Coronary artery (tissue), 2 donors: ENCODE measurements at regions not wholly inside any gene's neighbourhood (a gene's known extent, or its start where the extent isn't known, plus 50 kb on each side); places are given as distances from the start of the nearest gene placed in this dataset.

Experiments used
- DNase-seq: peaks from one replicate; pipeline ENCODE4 v3.0.0-alpha.2; 2017; ENCODE audit warnings: low spot score
- H3K27ac ChIP-seq, 2 donors: fragments of 200-600 bp; sonication (generic); one replicate each; pipeline ENCODE4 v1.5.1; 2016 to 2019
- H3K4me3 ChIP-seq: fragments of 200-600 bp; sonication (generic); 2 replicates; pipeline ENCODE4 v1.5.1; 2016; ENCODE audit warnings: mild to moderate bottlenecking, moderate library complexity
- CTCF ChIP-seq: fragments of 200-600 bp; sonication (generic); IDR thresholded peaks from one replicate; pipeline ENCODE4 v1.5.1; 2019; ENCODE audit warnings: antibody characterized with exemption

- no peak for DNase-seq
- TF ChIP-seq CTCF, result no peak
- Histone ChIP-seq H3K27ac (no peak overlapping the region), H3K4me3 (no peak overlapping the region)
Observed at GRCh38 chr6:144697801-144698200, 412.7 kb downstream of the UTRN start.

- Histone ChIP-seq H3K27ac (no peak overlapping the region), H3K4me3 (no peak overlapping the region)
- DNase-seq, result no peak
- TF ChIP-seq CTCF, result no peak
Observed at GRCh38 chr6:144702781-144703180, 417.6 kb downstream of the UTRN start.

- no peak for DNase-seq
- H3K27ac ChIP-seq, result no peak overlapping the region
- TF ChIP-seq CTCF, result no peak
- H3K4me3 ChIP-seq, result no peak overlapping the region
Observed at GRCh38 chr6:144710207-144710606, 425.1 kb downstream of the UTRN start.

GRCh38 chr6:144711661-144712060 lies 426.5 kb downstream of the UTRN start:
- no peak for DNase-seq
- no peak for TF ChIP-seq CTCF
- Histone ChIP-seq H3K4me3 (no peak overlapping the region), H3K27ac (no peak overlapping the region)

GRCh38 chr6:144712541-144712940 lies 427.4 kb downstream of the UTRN start:
- Histone ChIP-seq H3K4me3 (no peak overlapping the region), H3K27ac (no peak overlapping the region)
- no peak for TF ChIP-seq CTCF
- no peak for DNase-seq

GRCh38 chr6:144714021-144714712 lies 429.0 kb downstream of the UTRN start:
- no peak for DNase-seq
- Histone ChIP-seq H3K27ac (no peak overlapping the region), H3K4me3 (no peak overlapping the region)
- TF ChIP-seq CTCF, result no peak

GRCh38 chr6:144715344-144715743 lies 430.2 kb downstream of the UTRN start:
- no peak overlapping the region for H3K4me3 ChIP-seq
- H3K27ac ChIP-seq, result no peak overlapping the region
- no peak for TF ChIP-seq CTCF
- DNase-seq, result no peak
